B cell (primary cell): ENCODE measurements at regions not wholly inside any gene's neighbourhood (a gene's known extent, or its start where the extent isn't known, plus 50 kb on each side); places are given as distances from the start of the nearest gene placed in this dataset.
A peak's percentile ranks its signal among the peaks of the same experiment; 100 is the strongest.

Experiments used
- CTCF ChIP-seq: fragments of 200-600 bp; IDR thresholded peaks from one replicate; pipeline ENCODE4 v1.8.0; 2022; ENCODE audit warnings: antibody characterized with exemption, mild to moderate bottlenecking
- EZH2 ChIP-seq: IDR thresholded peaks from 2 replicates; pipeline ENCODE4 v1.6.1; 2012; ENCODE audit warnings: borderline replicate concordance, low read depth, mild to moderate bottlenecking, moderate library complexity, low read length; ENCODE audit not compliant: insufficient read depth, poor library complexity, severe bottlenecking

- peak; percentile 53 for TF ChIP-seq CTCF
- TF ChIP-seq EZH2: no peak
These were observed 360.4 kb downstream of the SEC14L1 start for GRCh38 chr17:77501101-77501566.
